ENCODE measurements at regions not wholly inside any gene's neighbourhood (a gene's known extent, or its start where the extent isn't known, plus 50 kb on each side); places are given as distances from the start of the nearest gene placed in this dataset.

GRCh38 chr11:112745973-112746372, 215.2 kb upstream of the NCAM1 start:
- Mint-ChIP-seq H3K36me3 (ENCODE audit: low read depth) (no peaks in the 10 kb centered on the region), H3K27ac (ENCODE audit: unreplicated experiment) (no peak overlapping the region), H3K4me1 (ENCODE audit: low read depth) (no peaks in the 10 kb centered on the region), H3K27me3 (ENCODE audit: low read depth) (peaks cover 63% of the 10 kb centered on the region), H3K4me3 (ENCODE audit: unreplicated experiment) (no peak overlapping the region), H3K9me3 (ENCODE audit: low read depth) (no peaks in the 10 kb centered on the region)
- TF ChIP-seq CTCF (IDR thresholded peaks at IDR 0.05), result no peak
- no peak for DNase-seq (ENCODE audit: low spot score)

- TF ChIP-seq CTCF (IDR thresholded peaks at IDR 0.05), result no peak
- Mint-ChIP-seq H3K4me3 (ENCODE audit: unreplicated experiment) (no peak overlapping the region), H3K27me3 (ENCODE audit: low read depth) (peaks cover 50% of the 10 kb centered on the region), H3K27ac (ENCODE audit: unreplicated experiment) (no peak overlapping the region), H3K4me1 (ENCODE audit: low read depth) (no peaks in the 10 kb centered on the region), H3K36me3 (ENCODE audit: low read depth) (no peaks in the 10 kb centered on the region), H3K9me3 (ENCODE audit: low read depth) (no peaks in the 10 kb centered on the region)
- no peak for DNase-seq (ENCODE audit: low spot score)
Measured at GRCh38 chr11:112748252-112748651, 213.0 kb upstream of the NCAM1 start.

GRCh38 chr11:112748713-112749543, 212.3 kb upstream of the NCAM1 start:
- Mint-ChIP-seq H3K36me3 (ENCODE audit: low read depth) (no peaks in the 10 kb centered on the region), H3K4me3 (ENCODE audit: unreplicated experiment) (no peak overlapping the region), H3K27me3 (ENCODE audit: low read depth) (peaks cover 46% of the 10 kb centered on the region), H3K9me3 (ENCODE audit: low read depth) (no peaks in the 10 kb centered on the region), H3K4me1 (ENCODE audit: low read depth) (no peaks in the 10 kb centered on the region), H3K27ac (ENCODE audit: unreplicated experiment) (no peak overlapping the region)
- TF ChIP-seq CTCF (IDR thresholded peaks at IDR 0.05), result no peak
- no peak for DNase-seq (ENCODE audit: low spot score)

- Mint-ChIP-seq H3K36me3 (ENCODE audit: low read depth) (no peaks in the 10 kb centered on the region), H3K27ac (ENCODE audit: unreplicated experiment) (no peak overlapping the region), H3K4me3 (ENCODE audit: unreplicated experiment) (no peak overlapping the region), H3K27me3 (ENCODE audit: low read depth) (peaks cover 36% of the 10 kb centered on the region), H3K9me3 (ENCODE audit: low read depth) (no peaks in the 10 kb centered on the region), H3K4me1 (ENCODE audit: low read depth) (no peaks in the 10 kb centered on the region)
- no peak for DNase-seq (ENCODE audit: low spot score)
- TF ChIP-seq CTCF (IDR thresholded peaks at IDR 0.05), result no peak
Measured at GRCh38 chr11:112751329-112751728, 209.9 kb upstream of the NCAM1 start.

- H3K36me3 Mint-ChIP-seq (ENCODE audit: low read depth), result no peaks in the 10 kb centered on the region
- peaks cover 32% of the 10 kb centered on the region for H3K27me3 Mint-ChIP-seq (ENCODE audit: low read depth)
- no peaks in the 10 kb centered on the region for H3K9me3 Mint-ChIP-seq (ENCODE audit: low read depth)
- no peaks in the 10 kb centered on the region for H3K4me1 Mint-ChIP-seq (ENCODE audit: low read depth)
- no peak overlapping the region for H3K4me3 Mint-ChIP-seq (ENCODE audit: unreplicated experiment)
- TF ChIP-seq CTCF (IDR thresholded peaks at IDR 0.05), result no peak
- no peak for DNase-seq (ENCODE audit: low spot score)
- H3K27ac Mint-ChIP-seq (ENCODE audit: unreplicated experiment), result no peak overlapping the region
Measured at GRCh38 chr11:112751772-112752171, 209.4 kb upstream of the NCAM1 start.

All from chondrocyte (in vitro differentiated cells).